WTC11 (cell line): ENCODE measurements at regions not wholly inside any gene's neighbourhood (a gene's known extent, or its start where the extent isn't known, plus 50 kb on each side); places are given as distances from the start of the nearest gene placed in this dataset.
"Not testable (repeated sequence)": the region's sequence is repeated elsewhere in the genome, so short reads cannot be mapped to it uniquely, and the experiment has no call there.

Experiments
- ESRRA ChIP-seq: sonication (generic); formaldehyde crosslinking; IDR thresholded peaks from 2 replicates; pipeline ENCODE4 v1.8.1; 2022; ENCODE audit warnings: mild to moderate bottlenecking, missing genetic modification reagents, borderline replicate concordance
- TF ChIP-seq, protein P1 (sequence below): fragments of 200-600 bp; IDR thresholded peaks from 2 replicates; pipeline ENCODE4 v1.8.0; 2022; ENCODE audit warnings: antibody characterized with exemption

DNA sequence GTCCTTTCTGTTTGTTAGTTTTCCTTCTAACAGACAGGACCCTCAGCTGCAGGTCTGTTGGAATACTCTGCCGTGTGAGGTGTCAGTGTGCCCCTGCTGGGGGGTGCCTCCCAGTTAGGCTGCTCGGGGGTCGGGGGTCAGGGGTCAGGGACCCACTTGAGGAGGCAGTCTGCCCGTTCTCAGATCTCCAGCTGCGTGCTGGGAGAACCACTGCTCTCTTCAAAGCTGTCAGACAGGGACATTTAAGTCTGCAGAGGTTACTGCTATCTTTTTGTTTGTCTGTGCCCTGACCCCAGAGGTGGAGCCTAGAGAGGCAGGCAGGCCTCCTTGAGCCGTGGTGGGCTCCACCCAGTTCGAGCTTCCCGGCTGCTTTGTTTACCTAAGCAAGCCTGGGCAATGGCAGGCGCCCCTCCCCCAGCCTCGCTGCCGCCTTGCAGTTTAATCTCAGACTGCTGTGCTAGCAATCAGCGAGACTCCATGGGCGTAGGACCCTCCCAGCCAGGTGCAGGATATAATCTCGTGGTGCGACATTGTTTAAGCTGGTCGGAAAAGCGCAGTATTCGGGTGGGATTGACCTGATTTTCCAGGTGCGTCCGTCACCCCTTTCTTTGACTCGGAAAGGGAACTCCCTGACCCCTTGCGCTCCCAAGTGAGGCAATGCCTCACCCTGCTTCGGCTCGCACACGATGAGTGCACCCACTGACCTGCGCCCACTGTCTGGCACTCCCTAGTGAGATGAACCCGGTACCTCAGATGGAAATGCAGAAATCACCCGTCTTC is 2002.0 kb upstream of the CDH6 start:
- TF ChIP-seq, protein P1, sequence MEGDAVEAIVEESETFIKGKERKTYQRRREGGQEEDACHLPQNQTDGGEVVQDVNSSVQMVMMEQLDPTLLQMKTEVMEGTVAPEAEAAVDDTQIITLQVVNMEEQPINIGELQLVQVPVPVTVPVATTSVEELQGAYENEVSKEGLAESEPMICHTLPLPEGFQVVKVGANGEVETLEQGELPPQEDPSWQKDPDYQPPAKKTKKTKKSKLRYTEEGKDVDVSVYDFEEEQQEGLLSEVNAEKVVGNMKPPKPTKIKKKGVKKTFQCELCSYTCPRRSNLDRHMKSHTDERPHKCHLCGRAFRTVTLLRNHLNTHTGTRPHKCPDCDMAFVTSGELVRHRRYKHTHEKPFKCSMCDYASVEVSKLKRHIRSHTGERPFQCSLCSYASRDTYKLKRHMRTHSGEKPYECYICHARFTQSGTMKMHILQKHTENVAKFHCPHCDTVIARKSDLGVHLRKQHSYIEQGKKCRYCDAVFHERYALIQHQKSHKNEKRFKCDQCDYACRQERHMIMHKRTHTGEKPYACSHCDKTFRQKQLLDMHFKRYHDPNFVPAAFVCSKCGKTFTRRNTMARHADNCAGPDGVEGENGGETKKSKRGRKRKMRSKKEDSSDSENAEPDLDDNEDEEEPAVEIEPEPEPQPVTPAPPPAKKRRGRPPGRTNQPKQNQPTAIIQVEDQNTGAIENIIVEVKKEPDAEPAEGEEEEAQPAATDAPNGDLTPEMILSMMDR, result not testable (repeated sequence)
- TF ChIP-seq ESRRA, result not testable (repeated sequence)
